ENCODE measurements at regions not wholly inside any gene's neighbourhood (a gene's known extent, or its start where the extent isn't known, plus 50 kb on each side); places are given as distances from the start of the nearest gene placed in this dataset.

DNA sequence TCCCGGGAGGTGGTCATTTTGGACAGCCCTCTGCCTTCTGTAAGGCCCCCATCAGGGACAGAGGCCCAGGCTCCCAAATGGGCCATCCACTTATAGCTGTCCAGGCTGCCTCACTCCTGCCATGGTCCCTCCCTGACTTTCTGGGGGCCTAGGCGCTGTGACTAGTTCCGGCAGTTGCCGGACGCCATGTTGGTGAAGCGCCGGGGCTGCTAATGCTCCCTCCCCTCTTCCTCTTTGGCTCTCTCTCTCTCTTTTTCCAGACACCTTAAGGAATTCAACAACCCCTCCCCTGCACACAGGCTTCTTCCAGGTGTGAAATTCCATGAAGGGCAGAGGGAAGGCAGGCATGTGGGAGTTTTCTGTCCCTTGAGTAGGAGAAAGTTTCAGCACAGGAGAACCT lies 445.6 kb downstream of the SOX6 start:
- DNase-seq = no peak
- TF ChIP-seq CTCF (IDR thresholded peaks at IDR 0.05; ENCODE audit: partially characterized antibody, unreplicated experiment) = no peak
- no peak overlapping the region for H3K27ac Mint-ChIP-seq (ENCODE audit: unreplicated experiment)
- H3K4me1 Mint-ChIP-seq (ENCODE audit: low read depth, unreplicated experiment) = no peaks in the 10 kb centered on the region
- H3K36me3 Mint-ChIP-seq (ENCODE audit: unreplicated experiment) = no peaks in the 10 kb centered on the region
- no peaks in the 10 kb centered on the region for H3K27me3 Mint-ChIP-seq (ENCODE audit: unreplicated experiment)
- H3K9me3 Mint-ChIP-seq (ENCODE audit: unreplicated experiment) = no peaks in the 10 kb centered on the region
- no peak overlapping the region for H3K4me3 Mint-ChIP-seq (ENCODE audit: unreplicated experiment)

- Mint-ChIP-seq H3K4me1 (ENCODE audit: low read depth, unreplicated experiment) (no peaks in the 10 kb centered on the region), H3K27me3 (ENCODE audit: unreplicated experiment) (no peaks in the 10 kb centered on the region), H3K4me3 (ENCODE audit: unreplicated experiment) (no peak overlapping the region), H3K27ac (ENCODE audit: unreplicated experiment) (no peak overlapping the region), H3K36me3 (ENCODE audit: unreplicated experiment) (no peaks in the 10 kb centered on the region), H3K9me3 (ENCODE audit: unreplicated experiment) (no peaks in the 10 kb centered on the region)
- TF ChIP-seq CTCF (IDR thresholded peaks at IDR 0.05; ENCODE audit: partially characterized antibody, unreplicated experiment) = no peak
- DNase-seq = no peak
Measured at GRCh38 chr11:15911377-15912044, 444.8 kb downstream of the SOX6 start.

- no peak overlapping the region for H3K27ac Mint-ChIP-seq (ENCODE audit: unreplicated experiment)
- TF ChIP-seq CTCF (IDR thresholded peaks at IDR 0.05; ENCODE audit: partially characterized antibody, unreplicated experiment) = no peak
- H3K4me3 Mint-ChIP-seq (ENCODE audit: unreplicated experiment) = no peak overlapping the region
- no peaks in the 10 kb centered on the region for H3K27me3 Mint-ChIP-seq (ENCODE audit: unreplicated experiment)
- no peak for DNase-seq
- no peaks in the 10 kb centered on the region for H3K4me1 Mint-ChIP-seq (ENCODE audit: low read depth, unreplicated experiment)
- H3K36me3 Mint-ChIP-seq (ENCODE audit: unreplicated experiment) = no peaks in the 10 kb centered on the region
- H3K9me3 Mint-ChIP-seq (ENCODE audit: unreplicated experiment) = no peaks in the 10 kb centered on the region
Measured at GRCh38 chr11:15912291-15912690, 444.1 kb downstream of the SOX6 start.

- TF ChIP-seq CTCF (IDR thresholded peaks at IDR 0.05; ENCODE audit: partially characterized antibody, unreplicated experiment) = no peak
- Mint-ChIP-seq H3K27me3 (ENCODE audit: unreplicated experiment) (no peaks in the 10 kb centered on the region), H3K9me3 (ENCODE audit: unreplicated experiment) (no peaks in the 10 kb centered on the region), H3K27ac (ENCODE audit: unreplicated experiment) (no peak overlapping the region), H3K4me3 (ENCODE audit: unreplicated experiment) (no peak overlapping the region), H3K36me3 (ENCODE audit: unreplicated experiment) (no peaks in the 10 kb centered on the region), H3K4me1 (ENCODE audit: low read depth, unreplicated experiment) (no peaks in the 10 kb centered on the region)
- DNase-seq = no peak
Measured at GRCh38 chr11:15912825-15913224, 443.5 kb downstream of the SOX6 start.

- Mint-ChIP-seq H3K4me3 (ENCODE audit: unreplicated experiment) (no peak overlapping the region), H3K27me3 (ENCODE audit: unreplicated experiment) (no peaks in the 10 kb centered on the region), H3K27ac (ENCODE audit: unreplicated experiment) (no peak overlapping the region), H3K9me3 (ENCODE audit: unreplicated experiment) (no peaks in the 10 kb centered on the region), H3K4me1 (ENCODE audit: low read depth, unreplicated experiment) (no peaks in the 10 kb centered on the region), H3K36me3 (ENCODE audit: unreplicated experiment) (no peaks in the 10 kb centered on the region)
- DNase-seq = no peak
- TF ChIP-seq CTCF (IDR thresholded peaks at IDR 0.05; ENCODE audit: partially characterized antibody, unreplicated experiment) = no peak
Measured at GRCh38 chr11:15913261-15913660, 443.1 kb downstream of the SOX6 start.

Data from glutamatergic neuron (in vitro differentiated cells).